Hepatocyte (in vitro differentiated cells): ENCODE measurements at regions not wholly inside any gene's neighbourhood (a gene's known extent, or its start where the extent isn't known, plus 50 kb on each side); places are given as distances from the start of the nearest gene placed in this dataset.

Source experiments
- DNase-seq: peaks from one replicate; pipeline ENCODE4 v3.0.0-alpha.2; 2016; ENCODE audit warnings: low spot score
- H2AFZ ChIP-seq: fragments of 200-600 bp; sonication (generic); 2 replicates; pipeline ENCODE4 v1.6.0; 2016; ENCODE audit warnings: antibody characterized with exemption, mild to moderate bottlenecking
- H3K27ac ChIP-seq: fragments of 200-600 bp; sonication (generic); 2 replicates; pipeline ENCODE4 v1.5.1; 2016; ENCODE audit warnings: mild to moderate bottlenecking
- H3K27me3 ChIP-seq: fragments of 200-600 bp; sonication (generic); 2 replicates; pipeline ENCODE4 v1.6.1; 2016
- H3K36me3 ChIP-seq: fragments of 200-600 bp; sonication (generic); replicated peaks from 2 replicates; pipeline ENCODE4 v1.5.1; 2016; ENCODE audit warnings: low read depth; ENCODE audit not compliant: insufficient read depth
- H3K4me1 ChIP-seq: fragments of 200-600 bp; sonication (generic); 2 replicates; pipeline ENCODE4 v1.5.1; 2016; ENCODE audit warnings: mild to moderate bottlenecking, moderate library complexity; ENCODE audit not compliant: insufficient read depth
- H3K4me2 ChIP-seq: fragments of 200-600 bp; sonication (generic); 2 replicates; pipeline ENCODE4 v1.6.0; 2016
- H3K4me3 ChIP-seq: fragments of 200-600 bp; sonication (generic); 2 replicates; pipeline ENCODE4 v1.5.1; 2016; ENCODE audit warnings: mild to moderate bottlenecking
- H3K79me2 ChIP-seq: fragments of 200-600 bp; sonication (generic); 2 replicates; pipeline ENCODE4 v1.6.0; 2017; ENCODE audit warnings: mild to moderate bottlenecking
- H3K9me2 ChIP-seq: fragments of 200-600 bp; sonication (generic); replicated peaks from 2 replicates; pipeline ENCODE4 v1.6.0; 2017; ENCODE audit warnings: mild to moderate bottlenecking; ENCODE audit not compliant: insufficient read depth
- H3K9me3 ChIP-seq: fragments of 200-600 bp; sonication (generic); 2 replicates; pipeline ENCODE4 v1.5.1; 2016; ENCODE audit warnings: low read depth, mild to moderate bottlenecking
- H4K20me1 ChIP-seq: fragments of 200-600 bp; sonication (generic); 2 replicates; pipeline ENCODE4 v1.6.0; 2016; ENCODE audit warnings: mild to moderate bottlenecking; ENCODE audit not compliant: insufficient read depth, poor library complexity, severe bottlenecking
- EZH2 ChIP-seq: fragments of 200-600 bp; sonication (generic); IDR thresholded peaks from 2 replicates; pipeline ENCODE4 v1.6.1; 2016; ENCODE audit warnings: antibody characterized with exemption, mild to moderate bottlenecking, borderline replicate concordance
- EZH2phosphoT487 ChIP-seq: fragments of 200-600 bp; sonication (generic); IDR thresholded peaks from one replicate; pipeline ENCODE4 v1.6.1; 2018; ENCODE audit warnings: antibody characterized with exemption, mild to moderate bottlenecking, low read depth, moderate library complexity; ENCODE audit not compliant: unreplicated experiment, severe bottlenecking
- WGBS: methylation state at CpG from one replicate; pipeline ENCODE4 v1.1.6; 2016; ENCODE audit warnings: low lambda C conversion rate; ENCODE audit errors: missing lambda C conversion rate; 5-methylcytosine and 5-hydroxymethylcytosine counted together
- TF ChIP-seq, protein P1 (sequence below): fragments of 200-600 bp; sonication (generic); IDR thresholded peaks from 2 replicates; pipeline ENCODE4 v1.5.1; 2016; ENCODE audit warnings: antibody characterized with exemption, mild to moderate bottlenecking; ENCODE audit not compliant: poor library complexity

DNA sequence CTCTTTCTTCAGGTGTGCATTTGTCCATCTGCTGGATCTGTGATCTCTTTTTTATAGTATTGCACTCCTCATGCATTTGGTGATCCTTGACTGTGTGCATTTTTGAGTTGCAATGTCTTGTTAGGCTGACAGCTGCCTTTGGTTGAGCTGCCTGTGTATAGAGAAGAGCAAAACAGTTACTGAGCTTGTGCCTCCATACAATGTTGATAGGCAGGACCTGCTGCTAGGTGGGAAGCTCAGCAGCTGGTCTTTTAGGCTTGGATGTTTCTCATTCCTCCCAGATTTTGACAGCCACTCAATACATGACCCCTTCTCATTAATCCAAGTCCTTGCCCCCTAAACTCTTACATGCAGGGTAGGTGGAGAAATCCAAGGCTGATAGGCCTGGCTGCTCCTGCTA is 74.8 kb upstream of the PIAS1 start:
- Histone ChIP-seq H2AFZ (no peak overlapping the region), H3K4me3 (no peak overlapping the region), H3K79me2 (no peaks in the 10 kb centered on the region), H3K9me3 (no peaks in the 10 kb centered on the region), H3K9me2 (no peaks in the 10 kb centered on the region), H3K4me1 (no peaks in the 10 kb centered on the region), H3K36me3 (no peaks in the 10 kb centered on the region), H4K20me1 (no peaks in the 10 kb centered on the region), H3K27me3 (no peaks in the 10 kb centered on the region), H3K4me2 (no peak overlapping the region), H3K27ac (no peak overlapping the region)
- DNase-seq: no peak
- TF ChIP-seq EZH2 (no peak), EZH2phosphoT487 (no peak)
- TF ChIP-seq, protein P1, sequence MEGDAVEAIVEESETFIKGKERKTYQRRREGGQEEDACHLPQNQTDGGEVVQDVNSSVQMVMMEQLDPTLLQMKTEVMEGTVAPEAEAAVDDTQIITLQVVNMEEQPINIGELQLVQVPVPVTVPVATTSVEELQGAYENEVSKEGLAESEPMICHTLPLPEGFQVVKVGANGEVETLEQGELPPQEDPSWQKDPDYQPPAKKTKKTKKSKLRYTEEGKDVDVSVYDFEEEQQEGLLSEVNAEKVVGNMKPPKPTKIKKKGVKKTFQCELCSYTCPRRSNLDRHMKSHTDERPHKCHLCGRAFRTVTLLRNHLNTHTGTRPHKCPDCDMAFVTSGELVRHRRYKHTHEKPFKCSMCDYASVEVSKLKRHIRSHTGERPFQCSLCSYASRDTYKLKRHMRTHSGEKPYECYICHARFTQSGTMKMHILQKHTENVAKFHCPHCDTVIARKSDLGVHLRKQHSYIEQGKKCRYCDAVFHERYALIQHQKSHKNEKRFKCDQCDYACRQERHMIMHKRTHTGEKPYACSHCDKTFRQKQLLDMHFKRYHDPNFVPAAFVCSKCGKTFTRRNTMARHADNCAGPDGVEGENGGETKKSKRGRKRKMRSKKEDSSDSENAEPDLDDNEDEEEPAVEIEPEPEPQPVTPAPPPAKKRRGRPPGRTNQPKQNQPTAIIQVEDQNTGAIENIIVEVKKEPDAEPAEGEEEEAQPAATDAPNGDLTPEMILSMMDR: no peak

DNA sequence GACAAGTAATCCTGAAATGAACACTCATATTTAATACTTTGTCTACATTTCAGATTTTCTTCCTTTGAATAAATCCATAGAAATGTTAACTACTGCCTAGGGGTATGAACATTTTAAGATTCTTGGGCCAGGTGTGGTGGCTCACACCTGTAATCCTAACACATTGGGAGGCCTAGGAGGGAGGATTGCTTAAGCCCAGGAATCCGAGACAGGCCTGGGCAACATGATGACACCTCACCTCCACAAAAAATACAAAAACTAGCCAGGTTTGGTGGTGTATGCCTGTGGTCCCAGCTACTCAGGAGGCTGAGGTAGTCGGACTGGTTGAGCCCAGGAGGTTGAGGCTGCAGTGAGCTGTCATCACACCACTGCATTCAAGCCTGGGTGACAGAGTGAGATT is 73.9 kb upstream of the PIAS1 start:
- DNase-seq: no peak
- no peaks in the 10 kb centered on the region for H3K36me3 ChIP-seq
- TF ChIP-seq EZH2phosphoT487: no peak
- no peak for TF ChIP-seq EZH2
- TF ChIP-seq, protein P1: no peak
- H3K27me3 ChIP-seq: no peaks in the 10 kb centered on the region
- H3K79me2 ChIP-seq: no peaks in the 10 kb centered on the region
- no peaks in the 10 kb centered on the region for H4K20me1 ChIP-seq
- no peak overlapping the region for H2AFZ ChIP-seq
- no peaks in the 10 kb centered on the region for H3K9me2 ChIP-seq
- H3K9me3 ChIP-seq: no peaks in the 10 kb centered on the region
- H3K4me2 ChIP-seq: no peak overlapping the region
- no peak overlapping the region for H3K27ac ChIP-seq
- H3K4me1 ChIP-seq: no peaks in the 10 kb centered on the region
- H3K4me3 ChIP-seq: no peak overlapping the region
- WGBS: 87% methylated on average over 2 of the region's 2 CpGs

DNA sequence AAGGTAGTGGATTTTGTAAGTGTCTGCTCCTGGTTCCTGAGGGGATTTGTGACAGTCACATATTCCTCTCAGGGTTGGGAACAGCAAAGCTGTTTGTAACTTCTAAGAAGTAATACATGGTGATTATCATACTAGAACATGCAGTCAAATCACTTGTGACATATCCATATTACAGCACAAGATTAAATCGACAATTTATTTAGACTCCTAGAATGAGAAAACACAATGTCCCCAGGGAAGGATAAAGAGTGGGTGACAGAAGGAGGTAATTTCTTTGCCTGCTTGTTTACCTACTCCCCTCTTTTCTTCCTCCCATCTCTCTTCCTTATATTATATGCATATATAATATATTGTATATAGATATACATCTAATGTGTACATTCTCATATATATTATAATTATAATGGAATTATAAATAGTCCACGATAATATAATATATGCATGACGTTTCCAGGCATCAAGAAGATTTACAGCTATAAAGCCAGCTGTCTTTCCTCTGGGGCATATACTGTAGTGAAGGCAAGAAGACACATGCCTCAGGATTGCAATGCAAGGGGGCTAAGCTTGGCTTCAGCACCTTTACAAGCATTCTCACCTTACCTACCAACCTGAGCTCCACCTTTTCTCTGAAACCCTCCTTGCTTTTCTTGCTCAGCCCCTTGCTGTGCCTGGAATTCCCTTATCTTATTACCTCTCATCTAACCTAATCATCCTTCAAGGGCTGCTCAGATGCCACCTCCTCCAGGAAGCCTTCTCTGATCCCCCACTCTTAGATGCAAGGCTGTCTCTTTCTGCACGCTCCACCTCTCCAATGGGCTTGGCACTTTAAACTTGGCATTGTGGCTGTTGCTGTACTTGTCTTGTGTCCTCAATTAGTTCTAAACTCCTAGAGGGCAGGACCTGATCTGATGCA is 73.1 kb upstream of the PIAS1 start:
- no peaks in the 10 kb centered on the region for H4K20me1 ChIP-seq
- WGBS: 86% methylated on average over 4 of the region's 4 CpGs
- no peaks in the 10 kb centered on the region for H3K4me1 ChIP-seq
- no peak overlapping the region for H3K4me2 ChIP-seq
- TF ChIP-seq EZH2phosphoT487 (no peak), EZH2 (no peak)
- TF ChIP-seq, protein P1: no peak
- no peaks in the 10 kb centered on the region for H3K79me2 ChIP-seq
- H3K27me3 ChIP-seq: no peaks in the 10 kb centered on the region
- no peak overlapping the region for H2AFZ ChIP-seq
- no peak overlapping the region for H3K4me3 ChIP-seq
- H3K9me3 ChIP-seq: no peaks in the 10 kb centered on the region
- DNase-seq: no peak
- H3K9me2 ChIP-seq: no peaks in the 10 kb centered on the region
- H3K36me3 ChIP-seq: no peaks in the 10 kb centered on the region
- H3K27ac ChIP-seq: no peak overlapping the region
